DMS79 (cell line): ENCODE measurements at regions not wholly inside any gene's neighbourhood (a gene's known extent, or its start where the extent isn't known, plus 50 kb on each side); places are given as distances from the start of the nearest gene placed in this dataset.

Source experiments
- DNase-seq: peaks from one replicate; lab custom pipeline; 2025; lab: John Stamatoyannopoulos, UW

- no peak for DNase-seq
Measured at GRCh38 chr2:5343785-5344335, 348.3 kb upstream of the SOX11 start.

- no peak for DNase-seq
Measured at GRCh38 chr2:5352286-5352685, 339.9 kb upstream of the SOX11 start.

- DNase-seq: no peak
Measured at GRCh38 chr2:5353565-5353964, 338.6 kb upstream of the SOX11 start.

GRCh38 chr2:5359397-5359796, 332.8 kb upstream of the SOX11 start:
- DNase-seq: no peak

- DNase-seq: no peak
Measured at GRCh38 chr2:5360081-5360480, 332.1 kb upstream of the SOX11 start.

GRCh38 chr2:5364361-5364760, 327.8 kb upstream of the SOX11 start:
- DNase-seq: no peak

GRCh38 chr2:5365871-5366461, 326.2 kb upstream of the SOX11 start:
- DNase-seq: no peak

DNA sequence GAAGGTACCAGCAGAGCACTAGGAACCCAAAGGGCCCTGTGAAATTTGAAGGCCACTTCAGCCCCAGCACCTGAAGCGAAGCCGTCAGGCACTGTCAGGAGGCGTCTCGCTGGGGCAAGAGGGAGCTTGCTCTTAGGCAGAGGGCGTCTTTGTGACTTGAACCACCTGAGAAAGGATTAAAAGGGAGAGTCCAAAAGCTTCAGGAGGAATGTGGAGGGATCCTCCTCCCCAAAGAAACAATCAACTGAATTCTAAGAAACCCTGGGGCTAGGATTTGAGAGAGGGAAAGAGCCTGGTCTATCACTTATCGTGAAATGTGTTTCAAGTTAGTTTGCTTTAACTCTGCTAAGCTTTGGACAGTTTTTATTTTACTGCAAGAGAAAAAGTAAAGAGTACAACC, 324.9 kb upstream of the SOX11 start:
- no peak for DNase-seq

DNA sequence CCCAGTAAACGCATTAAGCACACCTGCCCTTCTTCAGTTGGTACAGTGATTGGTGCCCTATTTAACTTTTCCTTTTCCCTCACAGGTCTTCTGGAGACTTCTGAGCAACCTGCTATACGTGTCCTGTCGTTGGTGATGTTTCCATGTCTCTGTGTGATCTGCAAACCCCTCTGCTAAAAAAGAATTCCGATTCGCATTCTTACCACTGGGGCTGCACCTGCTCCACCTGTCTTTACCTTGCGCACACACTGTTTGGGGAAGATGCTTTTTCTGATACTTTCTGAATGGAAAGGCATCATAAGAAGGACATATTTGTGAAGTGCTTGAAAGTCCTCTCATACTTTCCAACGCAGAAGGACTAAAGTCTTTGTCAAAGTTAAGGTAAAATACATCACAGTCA, 323.9 kb upstream of the SOX11 start:
- DNase-seq: no peak

- DNase-seq: no peak
Measured at GRCh38 chr2:5369510-5369909, 322.7 kb upstream of the SOX11 start.

GRCh38 chr2:5370158-5370557, 322.0 kb upstream of the SOX11 start:
- no peak for DNase-seq

DNA sequence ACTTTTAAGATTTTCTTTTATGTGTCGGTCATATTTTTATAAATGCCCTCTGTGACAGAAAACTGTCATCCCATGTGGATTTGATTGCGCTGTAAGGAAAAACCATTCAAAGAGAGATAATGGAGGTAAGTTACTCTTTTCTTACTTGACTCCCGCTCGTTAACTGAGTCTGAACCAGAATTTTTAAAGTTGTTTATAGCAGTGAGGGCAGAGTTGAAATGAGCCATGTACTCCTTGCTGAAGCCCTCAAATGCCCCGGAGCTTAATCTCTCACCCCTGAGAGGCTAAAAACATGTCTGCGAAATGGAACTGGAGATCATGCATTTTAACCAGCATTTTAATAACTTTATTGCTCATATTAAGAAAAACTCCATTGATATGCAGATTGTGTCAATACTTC, 320.0 kb upstream of the SOX11 start:
- no peak for DNase-seq

DNA sequence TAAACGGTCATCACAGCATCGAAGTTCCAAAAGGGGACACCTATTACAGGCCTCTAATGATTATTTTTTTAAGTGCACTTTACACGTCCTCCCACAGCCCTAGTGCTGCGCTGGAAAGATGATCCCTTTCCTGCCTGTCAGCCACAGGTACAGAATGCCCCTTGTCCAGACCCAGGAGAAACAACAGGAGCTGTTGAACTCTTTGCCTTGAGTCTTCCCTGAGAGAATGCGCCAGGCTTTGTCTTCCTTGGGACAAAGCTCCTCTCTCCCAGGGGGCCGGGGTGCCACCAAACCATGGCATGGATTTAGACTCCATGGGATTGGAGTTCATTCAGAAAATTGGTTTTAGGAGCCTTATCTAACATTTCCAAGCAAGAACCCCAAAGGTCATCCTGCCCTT, 319.0 kb upstream of the SOX11 start:
- no peak for DNase-seq

GRCh38 chr2:5374762-5375161, 317.4 kb upstream of the SOX11 start:
- DNase-seq: no peak

DNA sequence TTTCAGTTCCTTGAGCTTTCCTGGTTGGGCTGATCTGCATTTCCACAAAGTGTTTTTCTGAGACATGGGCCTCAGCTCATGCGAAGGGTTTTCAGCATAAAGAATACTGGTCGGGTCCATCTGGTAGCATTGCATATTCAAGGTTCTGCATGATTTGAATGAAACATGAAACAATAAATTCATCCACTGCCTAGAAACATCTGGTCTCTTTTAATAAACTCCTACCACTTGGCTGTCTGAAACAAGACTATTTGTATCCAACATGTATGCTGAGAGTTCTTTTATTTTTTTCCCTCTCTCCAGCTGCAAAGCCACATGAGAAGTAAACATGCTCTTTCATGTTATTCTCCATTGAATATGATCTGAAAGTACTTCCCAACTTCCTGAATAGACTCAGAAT, 314.9 kb upstream of the SOX11 start:
- DNase-seq: no peak

- no peak for DNase-seq
Measured at GRCh38 chr2:5379811-5380210, 312.4 kb upstream of the SOX11 start.

- DNase-seq: no peak
Measured at GRCh38 chr2:5385596-5385995, 306.6 kb upstream of the SOX11 start.

- DNase-seq: no peak
Measured at GRCh38 chr2:5387406-5387805, 304.8 kb upstream of the SOX11 start.

- DNase-seq: no peak
Measured at GRCh38 chr2:5389740-5390139, 302.4 kb upstream of the SOX11 start.

DNA sequence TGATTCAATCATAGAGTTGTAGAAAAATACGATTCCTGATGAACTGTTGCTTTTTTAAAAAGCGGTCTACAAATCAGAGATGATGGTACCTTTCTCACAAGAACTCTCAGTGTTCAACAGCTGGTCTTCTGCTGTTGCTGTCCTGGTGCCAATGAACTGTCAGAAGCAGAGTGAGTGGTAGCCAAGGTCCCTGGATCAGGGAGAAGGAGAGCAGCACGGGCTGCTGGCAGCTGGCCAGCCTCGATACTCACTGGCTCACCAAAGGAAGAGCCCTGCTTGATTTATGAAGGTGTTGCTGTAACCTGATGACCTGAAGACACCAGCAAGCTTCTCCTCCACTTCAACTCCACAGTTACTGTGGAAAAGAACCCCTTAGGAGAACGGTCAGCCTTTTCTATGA, 300.8 kb upstream of the SOX11 start:
- no peak for DNase-seq

GRCh38 chr2:5392658-5393057, 299.5 kb upstream of the SOX11 start:
- DNase-seq: no peak

DNA sequence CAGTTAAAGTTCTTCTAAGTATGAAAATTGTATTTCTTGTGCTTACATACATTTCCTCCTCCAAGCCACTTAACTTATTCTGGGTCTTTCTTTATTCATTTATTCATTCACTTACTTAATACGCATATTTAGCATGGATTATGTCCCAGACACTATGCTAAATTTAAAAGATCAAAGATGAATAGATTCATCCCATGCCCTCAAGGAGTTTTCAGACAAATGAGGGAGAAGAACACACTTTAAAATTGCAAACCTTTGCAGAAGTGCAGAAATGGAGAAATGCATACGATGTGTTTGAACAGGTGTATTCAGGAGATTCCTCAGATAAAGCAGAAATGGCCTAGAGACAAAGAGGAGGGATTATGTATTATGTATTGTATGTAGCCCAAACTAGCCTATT, 298.7 kb upstream of the SOX11 start:
- no peak for DNase-seq

GRCh38 chr2:5394223-5394622, 298.0 kb upstream of the SOX11 start:
- no peak for DNase-seq

DNA sequence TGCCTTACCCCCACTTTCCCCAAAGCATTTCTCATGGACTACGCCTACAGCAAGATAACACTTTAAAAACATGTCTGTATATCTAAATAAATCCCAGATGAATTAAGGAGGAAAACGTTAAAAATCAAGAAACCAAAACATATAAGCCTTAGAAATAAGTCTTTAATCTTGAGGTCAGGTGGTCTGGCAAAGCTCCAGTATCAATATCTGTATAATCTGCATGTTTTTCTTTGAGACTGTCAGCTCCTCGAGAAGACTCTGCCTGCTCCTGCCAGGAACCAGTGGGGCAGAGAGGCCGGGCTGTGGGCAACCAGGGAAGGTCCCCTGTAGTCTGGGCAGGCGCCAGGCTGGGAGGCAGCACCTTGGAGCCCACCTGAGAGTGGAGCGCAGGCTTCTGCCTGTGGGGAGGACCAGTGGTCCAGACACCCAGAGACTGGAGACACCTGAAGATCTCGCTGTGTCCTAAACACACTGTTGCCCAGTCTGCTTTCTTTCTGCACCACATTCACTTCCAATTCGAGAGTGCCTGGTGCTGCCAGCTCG, 291.0 kb upstream of the SOX11 start:
- no peak for DNase-seq
